Loucy (cell line): ENCODE measurements at regions not wholly inside any gene's neighbourhood (a gene's known extent, or its start where the extent isn't known, plus 50 kb on each side); places are given as distances from the start of the nearest gene placed in this dataset.

Source experiments
- CTCF ChIP-seq: fragments of 200-600 bp; sonication (generic); conservative IDR thresholded peaks from 2 replicates; pipeline ENCODE4 v1.5.1; 2014; ENCODE audit warnings: mild to moderate bottlenecking, antibody characterized with exemption, low read length
- EZH2phosphoT487 ChIP-seq: fragments of 200-600 bp; IDR thresholded peaks from 2 replicates; pipeline ENCODE4 v1.6.1; 2018; ENCODE audit warnings: antibody characterized with exemption, mild to moderate bottlenecking, moderate library complexity, borderline replicate concordance

GRCh38 chr10:28181478-28182096 lies 121.3 kb downstream of the MPP7 start:
- no peak for TF ChIP-seq EZH2phosphoT487
- TF ChIP-seq CTCF = no peak
